ENCODE measurements at regions not wholly inside any gene's neighbourhood (a gene's known extent, or its start where the extent isn't known, plus 50 kb on each side); places are given as distances from the start of the nearest gene placed in this dataset.

- no peak for TF ChIP-seq REST (IDR thresholded peaks at IDR 0.05; ENCODE audit: insufficient read depth in 1 of 2, low read depth in 2 of 2, low read length in 2 of 2)
- no peak for TF ChIP-seq TAF1 (IDR thresholded peaks at IDR 0.05; ENCODE audit: borderline replicate concordance, insufficient read depth, low read length)
- no peak for TF ChIP-seq POLR2AphosphoS5 (IDR thresholded peaks at IDR 0.05; ENCODE audit: low read depth, low read length)
- no peak for TF ChIP-seq SIN3A (IDR thresholded peaks at IDR 0.05; ENCODE audit: borderline replicate concordance, insufficient read depth, low read length)
- TF ChIP-seq FOXP2 (optimal IDR thresholded peaks at IDR 0.05; ENCODE audit: borderline replicate concordance, extremely low read depth, extremely low read length, insufficient read depth), result no peak
Measured at GRCh38 chr4:83748711-83749110, 212.8 kb downstream of the GPAT3 start.

GRCh38 chr4:83738895-83739294 lies 203.0 kb downstream of the GPAT3 start:
- no peak for TF ChIP-seq SIN3A (IDR thresholded peaks at IDR 0.05; ENCODE audit: borderline replicate concordance, insufficient read depth, low read length)

- TF ChIP-seq POLR2AphosphoS5 (IDR thresholded peaks at IDR 0.05; ENCODE audit: low read depth, low read length), result no peak
- TF ChIP-seq REST (IDR thresholded peaks at IDR 0.05; ENCODE audit: insufficient read depth in 1 of 2, low read depth in 2 of 2, low read length in 2 of 2), result no peak
- no peak for TF ChIP-seq SIN3A (IDR thresholded peaks at IDR 0.05; ENCODE audit: borderline replicate concordance, insufficient read depth, low read length)
- TF ChIP-seq TAF1 (IDR thresholded peaks at IDR 0.05; ENCODE audit: borderline replicate concordance, insufficient read depth, low read length), result no peak
Measured at GRCh38 chr4:83734576-83734975, 198.7 kb downstream of the GPAT3 start.

- no peak for TF ChIP-seq POLR2AphosphoS5 (IDR thresholded peaks at IDR 0.05; ENCODE audit: low read depth, low read length)
- no peak for TF ChIP-seq SIN3A (IDR thresholded peaks at IDR 0.05; ENCODE audit: borderline replicate concordance, insufficient read depth, low read length)
- no peak for TF ChIP-seq TAF1 (IDR thresholded peaks at IDR 0.05; ENCODE audit: borderline replicate concordance, insufficient read depth, low read length)
- TF ChIP-seq REST (IDR thresholded peaks at IDR 0.05; ENCODE audit: insufficient read depth in 1 of 2, low read depth in 2 of 2, low read length in 2 of 2), result no peak
- TF ChIP-seq FOXP2 (optimal IDR thresholded peaks at IDR 0.05; ENCODE audit: borderline replicate concordance, extremely low read depth, extremely low read length, insufficient read depth), result no peak
Measured at GRCh38 chr4:83732114-83732635, 196.3 kb downstream of the GPAT3 start.

- TF ChIP-seq POLR2AphosphoS5 (IDR thresholded peaks at IDR 0.05; ENCODE audit: low read depth, low read length), result no peak
Measured at GRCh38 chr4:83731609-83732008, 195.7 kb downstream of the GPAT3 start.

GRCh38 chr4:83728191-83728590 lies 192.3 kb downstream of the GPAT3 start:
- TF ChIP-seq POLR2AphosphoS5 (IDR thresholded peaks at IDR 0.05; ENCODE audit: low read depth, low read length) (no peak), REST (IDR thresholded peaks at IDR 0.05; ENCODE audit: insufficient read depth in 1 of 2, low read depth in 2 of 2, low read length in 2 of 2) (no peak), TAF1 (IDR thresholded peaks at IDR 0.05; ENCODE audit: borderline replicate concordance, insufficient read depth, low read length) (no peak), SIN3A (IDR thresholded peaks at IDR 0.05; ENCODE audit: borderline replicate concordance, insufficient read depth, low read length) (no peak)

Measured in PFSK-1 (cell line).